Skeletal muscle tissue (tissue), 3 donors: ENCODE measurements at regions not wholly inside any gene's neighbourhood (a gene's known extent, or its start where the extent isn't known, plus 50 kb on each side); places are given as distances from the start of the nearest gene placed in this dataset.
A peak's percentile ranks its signal among the peaks of the same experiment; 100 is the strongest.
"Not testable (repeated sequence)": the region's sequence is repeated elsewhere in the genome, so short reads cannot be mapped to it uniquely, and the experiment has no call there.

ENCODE experiments used
- H3K27ac ChIP-seq: one replicate; pipeline ENCODE4 v1.7.0; 2013; ENCODE audit warnings: mild to moderate bottlenecking, low read depth, low read length, inconsistent platforms
- H3K27me3 ChIP-seq, 3 donors: one replicate each; pipeline ENCODE4 v1.7.0; 2013; ENCODE audit warnings: low read length in 3 of 3; ENCODE audit not compliant: control insufficient read depth in 3 of 3, insufficient read depth in 3 of 3
- H3K36me3 ChIP-seq, 3 donors: one replicate each; pipeline ENCODE4 v1.7.0; 2013; ENCODE audit warnings: low read length in 3 of 3; ENCODE audit not compliant: control insufficient read depth in 3 of 3, insufficient read depth in 3 of 3
- H3K4me1 ChIP-seq, 3 donors: one replicate each; pipeline ENCODE4 v1.7.0; 2013; ENCODE audit warnings: low read length in 3 of 3, mild to moderate bottlenecking in 3 of 3; ENCODE audit not compliant: control insufficient read depth in 3 of 3, insufficient read depth in 3 of 3
- H3K4me3 ChIP-seq, 3 donors: one replicate each; pipeline ENCODE4 v1.7.0; 2013; ENCODE audit warnings: low read length in 3 of 3
- H3K9ac ChIP-seq, 3 donors: one replicate each; pipeline ENCODE4 v1.7.0; 2013; ENCODE audit warnings: low read length in 3 of 3, mild to moderate bottlenecking in 3 of 3, moderate library complexity in 2 of 3, low read depth in 1 of 3
- H3K9me3 ChIP-seq, 3 donors: one replicate each; pipeline ENCODE4 v1.7.0; 2013; ENCODE audit warnings: low read length in 3 of 3; ENCODE audit not compliant: control insufficient read depth in 3 of 3
- donor health status: Osteomylitis.

GRCh38 chr6:28824793-28825731 lies 98.7 kb downstream of the TRIM27 start:
- Histone ChIP-seq H3K4me3 (no peak overlapping the region), H3K27ac (no peak overlapping the region), H3K4me1 (no peaks in the 10 kb centered on the region), H3K27me3 (peaks cover 38 to 53% (median 44%) of the 10 kb centered on the region in 3 donors), H3K9ac (no peak overlapping the region), H3K9me3 (no peaks in the 10 kb centered on the region), H3K36me3 (no peaks in the 10 kb centered on the region)

- no peak overlapping the region for H3K9ac ChIP-seq
These were observed 98.0 kb downstream of the TRIM27 start for GRCh38 chr6:28825732-28826293.

DNA sequence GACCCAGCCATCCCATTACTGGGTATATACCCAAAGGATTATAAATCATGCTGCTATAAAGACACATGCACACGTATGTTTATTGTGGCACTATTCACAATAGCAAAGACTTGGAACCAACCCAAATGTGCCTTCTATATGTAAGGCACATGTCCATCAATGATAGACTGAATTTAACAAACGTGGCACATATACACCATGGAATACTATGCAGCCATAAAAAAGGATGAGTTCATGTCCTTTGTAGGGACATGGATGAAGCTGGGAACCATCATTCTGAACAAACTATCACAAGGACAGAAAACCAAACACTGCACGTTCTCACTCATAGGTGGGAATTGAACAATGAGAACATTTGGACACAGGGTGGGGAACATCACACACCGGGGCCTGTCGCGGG lies 92.1 kb downstream of the TRIM27 start:
- H3K36me3 ChIP-seq, H3K9ac ChIP-seq, H3K4me3 ChIP-seq, H3K27ac ChIP-seq, H3K4me1 ChIP-seq, H3K9me3 ChIP-seq: not testable (repeated sequence)
- H3K27me3 ChIP-seq: peaks cover 8 to 21% (median 11%) of the 10 kb centered on the region in 3 donors

More at GRCh38 chr6:28825732-28826293, 98.0 kb downstream of the TRIM27 start:
- Histone ChIP-seq H3K9me3 (no peaks in the 10 kb centered on the region), H3K36me3 (no peaks in the 10 kb centered on the region), H3K27ac (no peak overlapping the region), H3K4me1 (no peaks in the 10 kb centered on the region), H3K4me3 (no peak overlapping the region), H3K27me3 (peaks cover 38 to 48% (median 44%) of the 10 kb centered on the region in 3 donors)

DNA sequence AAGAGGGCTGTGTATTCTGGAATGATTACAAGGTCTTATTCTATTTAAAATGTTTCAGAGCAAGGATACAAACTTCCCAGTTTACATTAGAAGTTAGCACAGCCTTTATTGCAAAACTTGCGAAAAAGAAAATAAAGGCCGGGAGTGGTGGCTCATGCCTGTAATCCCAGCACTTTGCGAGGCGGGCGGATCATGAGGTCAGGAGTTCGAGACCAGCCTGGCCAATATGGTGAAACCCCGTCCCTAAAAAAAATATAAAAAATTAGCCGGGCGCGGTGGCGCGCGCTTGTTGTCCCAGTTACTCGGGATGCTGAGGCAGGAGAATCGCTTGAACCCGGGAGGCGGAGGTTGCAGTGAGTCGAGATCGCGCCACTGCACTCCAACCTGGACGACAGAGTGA lies 87.1 kb downstream of the TRIM27 start:
- not testable (repeated sequence) for H3K4me3 ChIP-seq, H3K36me3 ChIP-seq, H3K9ac ChIP-seq, H3K27ac ChIP-seq, H3K9me3 ChIP-seq
- H3K27me3 ChIP-seq: peaks cover 4 to 13% (median 9%) of the 10 kb centered on the region in 3 donors
- peaks cover 6 to 13% (median 7%) of the 10 kb centered on the region in 3 donors for H3K4me1 ChIP-seq

GRCh38 chr6:28838289-28838633 lies 85.5 kb downstream of the TRIM27 start:
- Histone ChIP-seq H3K36me3 (no peaks in the 10 kb centered on the region), H3K9me3 (no peaks in the 10 kb centered on the region), H3K9ac (peak overlapping the region; percentile 62 to 68 (median 65)), H3K27ac (no peak overlapping the region), H3K4me1 (peaks cover 6 to 13% (median 7%) of the 10 kb centered on the region in 3 donors), H3K4me3 (peak overlapping the region; percentile 77 to 89 (median 87)), H3K27me3 (peaks cover 4 to 14% (median 13%) of the 10 kb centered on the region in 3 donors)

- Histone ChIP-seq H3K9ac (peak overlapping the region; percentile 62 to 68 (median 65)), H3K36me3 (no peaks in the 10 kb centered on the region), H3K27me3 (peaks cover 5 to 13% (median 12%) of the 10 kb centered on the region in 3 donors), H3K4me3 (peak overlapping the region; percentile 77 to 89 (median 87)), H3K4me1 (peaks cover 6 to 13% (median 7%) of the 10 kb centered on the region in 3 donors), H3K27ac (no peak overlapping the region), H3K9me3 (no peaks in the 10 kb centered on the region)
These were observed 84.9 kb downstream of the TRIM27 start for GRCh38 chr6:28838634-28839442.

GRCh38 chr6:28839443-28840120 lies 84.2 kb downstream of the TRIM27 start:
- Histone ChIP-seq H3K4me1 (peaks cover 6 to 13% (median 7%) of the 10 kb centered on the region in 3 donors), H3K27me3 (peaks cover 8 to 14% (median 9%) of the 10 kb centered on the region in 3 donors), H3K27ac (no peak overlapping the region), H3K4me3 (peak overlapping the region; percentile 77 to 89 (median 87)), H3K9ac (no peak overlapping the region), H3K9me3 (no peaks in the 10 kb centered on the region), H3K36me3 (no peaks in the 10 kb centered on the region)

GRCh38 chr6:28841290-28841689 lies 82.5 kb downstream of the TRIM27 start:
- peaks cover 6 to 13% (median 7%) of the 10 kb centered on the region in 3 donors for H3K4me1 ChIP-seq
- peaks cover 8 to 16% (median 12%) of the 10 kb centered on the region in 3 donors for H3K27me3 ChIP-seq
- no peak overlapping the region for H3K27ac ChIP-seq
- H3K9ac ChIP-seq: no peak overlapping the region
- H3K4me3 ChIP-seq: no peak overlapping the region
- no peaks in the 10 kb centered on the region for H3K36me3 ChIP-seq
- H3K9me3 ChIP-seq: no peaks in the 10 kb centered on the region

DNA sequence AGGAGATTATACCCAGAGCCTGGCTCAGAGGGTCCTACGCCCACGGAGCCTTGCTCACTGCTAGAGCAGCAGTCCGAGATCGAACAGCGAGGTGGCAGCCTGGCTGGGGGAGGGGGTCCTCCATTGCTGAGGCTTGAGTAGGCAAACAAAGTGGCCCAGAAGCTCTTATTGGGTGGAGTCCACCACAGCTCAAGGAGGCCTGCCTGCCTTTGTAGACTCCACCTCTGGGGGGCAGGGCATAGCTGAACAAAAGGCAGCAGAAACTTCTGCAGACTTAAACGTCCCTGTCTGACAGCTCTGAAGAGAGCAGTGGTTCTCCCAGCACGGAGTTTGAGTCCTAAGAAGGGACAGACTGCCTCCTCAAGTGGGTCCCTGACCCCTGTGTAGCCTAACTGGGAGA lies 75.0 kb downstream of the TRIM27 start:
- not testable (repeated sequence) for H3K27ac ChIP-seq, H3K27me3 ChIP-seq, H3K36me3 ChIP-seq, H3K9ac ChIP-seq, H3K4me1 ChIP-seq, H3K9me3 ChIP-seq, H3K4me3 ChIP-seq
